ENCODE measurements at regions not wholly inside any gene's neighbourhood (a gene's known extent, or its start where the extent isn't known, plus 50 kb on each side); places are given as distances from the start of the nearest gene placed in this dataset.

- DNase-seq, result no peak
Measured at GRCh38 chr17:36730095-36730808, 128.9 kb downstream of the MRM1 start.

DNA sequence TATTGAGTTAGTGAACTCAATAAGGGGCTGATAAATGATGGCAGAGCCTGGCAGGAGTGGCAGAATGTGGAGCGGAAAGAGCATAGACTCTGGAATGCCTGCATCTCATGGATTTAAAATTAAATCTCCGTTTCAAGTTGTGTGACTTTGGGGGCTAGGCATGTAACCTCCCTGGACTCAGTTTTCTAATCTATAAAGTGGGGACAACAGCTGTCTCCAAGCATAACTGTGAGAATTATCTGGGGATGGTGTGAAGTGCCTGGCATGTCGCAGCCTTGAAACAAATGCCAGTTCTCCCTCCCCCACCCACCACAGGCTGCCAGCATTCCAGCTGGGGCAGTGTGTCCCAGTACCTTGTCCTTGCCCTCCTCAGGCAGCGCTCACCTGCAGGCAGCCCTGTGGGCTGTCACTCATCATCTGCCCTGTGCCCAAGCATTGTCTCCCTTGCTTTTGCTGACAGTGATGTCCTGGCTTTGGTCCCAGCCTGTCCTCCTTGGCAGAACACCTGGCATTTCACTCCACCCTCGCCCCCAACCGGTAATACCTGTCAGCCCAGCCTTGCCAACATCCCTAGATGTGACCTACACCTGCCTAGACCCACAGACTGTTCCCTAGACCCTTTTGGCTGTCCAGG, 129.6 kb downstream of the MRM1 start:
- DNase-seq, result no peak

GRCh38 chr17:36731811-36732210, 130.4 kb downstream of the MRM1 start:
- DNase-seq, result no peak

DNA sequence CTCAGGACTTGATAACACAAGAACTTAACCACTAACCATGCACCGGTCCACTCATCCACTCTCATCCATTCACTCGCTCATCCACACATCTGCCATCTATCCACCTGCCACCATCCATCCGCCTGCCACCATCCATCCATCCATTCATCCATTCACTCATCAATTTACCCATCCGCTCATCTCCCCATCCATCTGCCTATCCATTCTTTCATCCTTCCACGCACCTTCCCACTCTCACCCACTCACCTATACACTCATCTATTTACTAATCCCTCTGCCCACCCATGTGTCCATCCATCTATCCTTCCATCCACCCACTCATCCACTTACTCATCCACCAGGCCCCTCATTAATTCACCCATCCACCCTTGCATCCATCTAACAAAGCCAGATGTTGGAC, 131.0 kb downstream of the MRM1 start:
- DNase-seq, result no peak

DNA sequence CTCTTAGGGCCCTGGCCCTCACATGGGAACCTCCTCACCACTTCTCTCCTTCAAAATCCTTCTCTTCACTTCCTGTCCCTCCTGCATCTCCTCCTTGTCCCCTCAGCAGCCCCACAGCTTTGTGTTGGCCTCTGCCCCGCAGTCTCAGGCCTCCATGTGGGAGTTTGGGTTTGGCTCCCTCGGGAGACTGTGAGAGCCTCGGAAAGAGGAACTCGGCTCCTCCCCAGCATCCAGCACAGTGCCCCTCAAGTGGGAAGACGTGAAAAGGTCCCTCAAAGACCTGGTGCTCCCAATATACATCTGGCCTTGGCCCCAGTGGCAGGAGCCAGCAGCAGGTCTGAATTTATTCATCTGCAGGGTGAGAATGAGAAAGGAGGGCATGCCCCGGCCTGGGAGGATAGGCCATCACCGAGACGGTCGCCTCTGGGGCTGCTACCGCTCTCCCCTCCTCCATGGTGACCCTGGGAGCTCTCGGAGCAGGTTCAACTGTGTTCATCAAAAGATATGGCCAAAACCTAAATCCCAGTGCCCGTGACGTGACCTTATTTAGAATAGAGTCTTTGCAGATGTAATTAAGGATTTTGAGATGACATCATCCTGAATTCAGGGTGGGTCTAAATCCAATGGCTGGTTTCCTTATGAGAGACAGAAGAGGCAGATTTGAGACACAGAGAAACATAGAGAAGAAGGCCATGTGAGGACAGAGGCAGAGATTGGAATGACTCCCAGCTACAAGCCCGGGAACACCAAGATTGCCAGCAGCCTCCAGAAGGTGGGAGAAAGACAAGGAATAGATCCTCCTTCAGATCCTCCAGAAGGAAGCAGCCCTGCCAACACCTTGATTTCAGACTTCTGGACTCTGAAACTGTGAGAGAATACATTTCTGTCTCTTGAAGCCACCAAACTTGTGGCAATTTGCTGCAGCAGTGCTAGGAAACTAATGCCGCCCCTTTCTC, 135.1 kb downstream of the MRM1 start:
- DNase-seq, result no peak

DNA sequence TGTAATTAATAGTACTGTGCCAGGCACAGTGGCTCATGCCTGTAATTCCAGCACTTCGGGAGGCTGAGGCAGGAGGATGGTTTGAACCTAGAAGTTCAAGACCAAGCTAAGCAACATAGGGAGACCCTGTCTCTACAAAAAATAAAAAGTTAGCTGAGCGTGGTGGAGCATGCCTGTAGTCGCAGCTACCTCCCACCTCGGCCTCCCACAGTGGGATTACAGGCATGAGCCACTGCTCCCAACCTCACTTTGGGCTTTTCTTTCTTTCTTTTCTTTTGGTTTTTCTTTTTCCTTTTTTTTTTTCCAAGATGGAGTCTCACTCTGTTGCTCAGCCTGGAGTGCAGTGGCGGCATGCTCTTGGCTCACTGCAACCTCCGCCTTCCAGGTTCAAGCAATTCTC, 137.8 kb downstream of the MRM1 start:
- DNase-seq, result no peak

- DNase-seq, result no peak
Measured at GRCh38 chr17:36740157-36740556, 138.8 kb downstream of the MRM1 start.

- DNase-seq, result no peak
Measured at GRCh38 chr17:36741019-36741902, 139.9 kb downstream of the MRM1 start.

GRCh38 chr17:36742267-36743000, 141.1 kb downstream of the MRM1 start:
- peak; percentile 11 for DNase-seq

DNA sequence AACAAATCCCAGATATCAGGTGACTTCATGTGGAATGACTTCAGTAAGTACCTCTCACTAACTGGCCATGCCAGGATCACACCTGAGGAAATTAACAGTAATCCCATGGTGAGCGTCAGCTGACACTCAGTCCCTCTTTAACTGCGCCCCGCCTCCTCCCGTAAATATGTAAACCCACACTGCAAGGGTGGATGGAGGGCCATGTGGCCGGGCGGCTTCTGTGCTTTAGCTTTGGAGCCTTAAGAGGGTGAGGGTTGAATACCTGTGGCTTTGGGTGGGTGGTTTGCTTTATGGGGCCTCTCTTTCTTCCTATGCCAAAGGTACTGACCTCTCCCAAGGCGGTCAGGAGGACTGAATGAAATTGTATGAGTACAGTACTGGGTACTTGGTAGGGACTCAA, 141.7 kb downstream of the MRM1 start:
- DNase-seq, result no peak

DNA sequence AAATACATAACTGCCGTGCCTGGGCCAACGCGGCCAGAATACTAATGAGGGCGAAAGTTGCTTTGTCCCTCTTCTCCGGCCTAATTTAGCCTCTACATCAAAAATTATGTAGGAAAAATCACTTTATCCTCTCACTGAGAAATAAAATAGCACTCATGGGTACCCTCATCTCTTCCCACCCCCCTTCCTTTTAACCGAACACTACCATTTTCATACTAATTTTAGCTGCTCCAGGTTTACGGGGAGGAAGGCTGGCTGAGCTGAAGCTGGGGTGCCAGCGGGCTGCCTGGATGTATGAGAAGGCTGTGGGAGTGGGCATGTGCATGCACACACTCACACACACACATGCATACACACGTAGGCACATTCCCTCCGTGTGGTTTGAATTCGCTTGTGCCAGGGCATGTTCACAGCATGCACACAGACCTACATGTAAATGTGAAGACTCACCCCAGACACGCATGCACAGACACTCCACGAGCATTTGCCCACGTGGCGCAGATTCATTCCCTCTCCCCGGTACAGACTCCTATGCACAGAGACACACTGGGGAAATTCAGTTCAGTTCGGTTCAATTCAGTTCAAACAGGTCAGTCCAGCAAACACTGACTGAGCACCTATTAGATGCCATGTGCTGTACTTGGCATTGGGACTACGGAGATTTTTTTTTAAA, 145.1 kb downstream of the MRM1 start:
- DNase-seq, result no peak

GRCh38 chr17:36747861-36748260, 146.5 kb downstream of the MRM1 start:
- DNase-seq, result no peak

DNA sequence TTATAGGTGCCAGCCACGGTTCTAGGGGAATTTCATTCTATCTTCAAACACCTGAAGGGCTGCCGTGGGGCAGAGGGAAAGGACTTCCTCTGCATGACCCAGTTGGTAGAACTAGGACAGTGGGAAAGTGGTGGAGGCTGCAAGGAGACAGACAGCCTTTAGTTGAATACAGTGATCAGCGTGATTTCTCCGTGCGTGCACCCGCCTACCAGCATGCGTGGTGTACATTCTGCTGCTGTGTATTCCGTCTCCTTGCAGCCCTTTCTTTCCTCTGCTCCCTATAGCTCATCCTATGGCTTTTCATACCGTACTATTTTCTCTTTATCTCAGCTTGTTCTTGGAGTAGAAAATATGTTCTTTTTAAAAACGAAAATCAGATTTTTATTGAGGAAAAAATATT, 146.9 kb downstream of the MRM1 start:
- no peak for DNase-seq

DNA sequence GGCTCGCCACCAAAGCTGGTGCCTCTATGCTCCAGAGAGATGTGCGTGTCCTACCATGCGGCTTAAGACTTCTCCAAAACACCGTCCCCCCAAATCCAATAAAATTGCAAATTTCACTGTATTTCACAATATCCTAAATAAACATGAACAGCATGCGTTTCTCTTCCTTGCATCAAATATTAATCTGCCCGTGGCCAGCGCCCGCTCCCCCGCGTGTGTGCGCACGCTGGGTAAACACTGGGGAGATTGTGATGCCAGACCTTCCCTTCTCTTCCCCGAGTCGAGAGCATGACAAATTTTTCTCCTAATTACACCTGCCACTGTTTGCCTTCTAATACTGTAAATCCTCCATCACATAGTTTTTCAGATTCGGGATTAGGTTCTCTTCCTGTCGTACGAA, 148.1 kb downstream of the MRM1 start:
- no peak for DNase-seq

- no peak for DNase-seq
Measured at GRCh38 chr17:36750316-36750885, 149.0 kb downstream of the MRM1 start.

GRCh38 chr17:36752096-36752888, 150.9 kb downstream of the MRM1 start:
- DNase-seq, result no peak

GRCh38 chr17:36755586-36755985, 154.2 kb downstream of the MRM1 start:
- DNase-seq, result peak; percentile 54

- no peak for DNase-seq
Measured at GRCh38 chr17:36756695-36757094, 155.3 kb downstream of the MRM1 start.

DNA sequence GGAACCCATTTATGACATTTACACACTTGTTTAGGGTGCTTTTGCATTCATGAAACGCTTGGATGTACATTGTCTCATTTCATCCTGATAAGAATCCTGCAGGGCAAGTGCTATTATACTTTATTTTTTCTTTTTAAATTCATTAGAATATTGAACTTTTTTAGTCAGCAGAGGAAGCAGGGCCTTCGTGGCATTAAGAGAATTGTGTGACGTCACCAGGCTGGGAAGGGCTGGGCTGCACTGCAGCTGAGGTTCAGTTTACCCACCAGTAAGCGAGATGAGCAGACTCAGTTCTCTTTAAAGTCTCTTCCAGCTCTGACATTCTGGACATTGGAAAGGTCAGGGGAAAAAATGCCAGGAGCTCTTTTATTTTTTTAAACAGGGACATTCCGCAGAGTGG, 159.0 kb downstream of the MRM1 start:
- no peak for DNase-seq

Data from NCI-H1092 (cell line).